H1 (cell line): ENCODE measurements at regions not wholly inside any gene's neighbourhood (a gene's known extent, or its start where the extent isn't known, plus 50 kb on each side); places are given as distances from the start of the nearest gene placed in this dataset.
A peak's percentile ranks its signal among the peaks of the same experiment; 100 is the strongest.

Experiments
- CTCF ChIA-PET: fragments of 300-600 bp; sonication (Branson Sonifier 250); formaldehyde crosslinking; loops from one replicate; lab custom pipeline; 2021; ENCODE audit not compliant: partially characterized antibody; lab: Charles Lee
- POLR2A ChIA-PET: fragments of 300-600 bp; sonication (Branson Sonifier 250); formaldehyde crosslinking; loops from one replicate; lab custom pipeline; 2021; ENCODE audit warnings: inconsistent platforms; ENCODE audit not compliant: partially characterized antibody; lab: Charles Lee
- DNase-seq, 2 experiments: peaks; one replicate each; pipeline versions ENCODE4 v3.0.0 to v3.0.0-alpha.2; 2010 to 2022; ENCODE audit warnings: low spot score in 2 of 2, low read depth in 1 of 2, mixed read lengths in 1 of 2
- FAIRE-seq: peaks from 2 replicates; lab custom pipeline; 2011; peaks lifted over from hg19 to GRCh38; lab: Jason Lieb, UNC
- H2AFZ ChIP-seq: 2 replicates; pipeline ENCODE4 v1.8.1; 2012; ENCODE audit warnings: low read length, inconsistent platforms
- H2AK5ac ChIP-seq: 2 replicates; pipeline ENCODE4 v1.6.1; 2013; ENCODE audit warnings: low read depth, low read length
- H2BK120ac ChIP-seq: replicated peaks from 2 replicates; pipeline ENCODE3; 2013; ENCODE audit warnings: low read depth, low read length, inconsistent platforms
- H2BK12ac ChIP-seq: 2 replicates; pipeline ENCODE4 v1.6.1; 2013; ENCODE audit warnings: low read depth, low read length
- H2BK15ac ChIP-seq: 2 replicates; pipeline ENCODE4 v1.6.1; 2013; ENCODE audit warnings: low read length
- H2BK20ac ChIP-seq: 2 replicates; pipeline ENCODE4 v1.6.1; 2013; ENCODE audit warnings: low read length
- H2BK5ac ChIP-seq: 2 replicates; pipeline ENCODE4 v1.6.1; 2013; ENCODE audit warnings: low read depth, low read length
- H3K14ac ChIP-seq: 2 replicates; pipeline ENCODE4 v1.6.1; 2013; ENCODE audit warnings: inconsistent platforms; ENCODE audit not compliant: insufficient read length
- H3K18ac ChIP-seq: 2 replicates; pipeline ENCODE4 v1.6.1; 2013; ENCODE audit warnings: low read length; ENCODE audit errors: extremely low read depth
- H3K23ac ChIP-seq: 2 replicates; pipeline ENCODE4 v1.6.1; 2013; ENCODE audit warnings: inconsistent platforms; ENCODE audit not compliant: insufficient read length
- H3K23me2 ChIP-seq: 2 replicates; pipeline ENCODE4 v1.6.1; 2013; ENCODE audit warnings: low read depth, low read length
- H3K27ac ChIP-seq: 2 replicates; pipeline ENCODE4 v1.6.1; 2011; ENCODE audit warnings: low read depth, low read length, inconsistent platforms
- H3K27me3 ChIP-seq, 4 experiments: replicated peaks in 1 of 4; 1 replicate in 1 of 4; 2 replicates in 3 of 4; pipeline versions ENCODE4 v1.6.1 to v1.8.1; 2011 to 2013; ENCODE audit warnings: low read length in 3 of 4, mild to moderate bottlenecking in 3 of 4, inconsistent platforms in 2 of 4, mixed read lengths in 2 of 4, moderate library complexity in 1 of 4; ENCODE audit not compliant: control insufficient read depth in 3 of 4, insufficient read depth in 3 of 4; ENCODE audit errors: extremely low read depth in 1 of 4
- H3K36me3 ChIP-seq, 4 experiments: 2 replicates each; pipeline versions ENCODE4 v1.6.1 to v1.8.1; 2011 to 2013; ENCODE audit warnings: mild to moderate bottlenecking in 4 of 4, low read length in 3 of 4, moderate library complexity in 2 of 4, control low read depth in 1 of 4, inconsistent platforms in 1 of 4; ENCODE audit not compliant: insufficient read depth in 4 of 4, control insufficient read depth in 2 of 4
- H3K4ac ChIP-seq: replicated peaks from 2 replicates; pipeline ENCODE3; 2013; ENCODE audit warnings: low read length, low read depth, mixed read lengths, inconsistent platforms; ENCODE audit not compliant: insufficient read length
- H3K4me1 ChIP-seq, 4 experiments: replicated peaks in 1 of 4; 1 replicate in 1 of 4; 2 replicates in 3 of 4; pipeline versions ENCODE4 v1.6.1 to v1.8.1; 2011 to 2013; ENCODE audit warnings: low read length in 3 of 4, inconsistent platforms in 2 of 4, mixed read lengths in 1 of 4; ENCODE audit not compliant: insufficient read depth in 4 of 4, control insufficient read depth in 3 of 4
- H3K4me2 ChIP-seq, 2 experiments: 2 replicates each; pipeline versions ENCODE4 v1.6.1 to v1.8.1; 2011 to 2013; ENCODE audit warnings: low read depth in 2 of 2, low read length in 2 of 2, control low read depth in 1 of 2, inconsistent platforms in 1 of 2, mild to moderate bottlenecking in 1 of 2; ENCODE audit not compliant: insufficient read depth in 1 of 2
- H3K4me3 ChIP-seq, 4 experiments: fragments of 200-600, 300-600 bp in 1 of 4; sonication (generic), shearing (Covaris generic), sonication (Bioruptor Twin) in 1 of 4; 2 replicates each; pipeline versions ENCODE4 v1.5.1 to v1.8.1; 2011 to 2016; ENCODE audit warnings: low read length in 4 of 4, low read depth in 3 of 4, control low read depth in 2 of 4, inconsistent platforms in 2 of 4, mild to moderate bottlenecking in 2 of 4, mixed read lengths in 1 of 4, moderate library complexity in 1 of 4; ENCODE audit not compliant: insufficient read depth in 2 of 4; ENCODE audit errors: extremely low read depth in 1 of 4
- H3K56ac ChIP-seq: replicated peaks from 2 replicates; pipeline ENCODE3; 2013; ENCODE audit warnings: low read depth, mild to moderate bottlenecking, mixed read lengths, low read length, inconsistent platforms; ENCODE audit not compliant: insufficient read length
- H3K79me1 ChIP-seq: 2 replicates; pipeline ENCODE4 v1.6.1; 2013; ENCODE audit warnings: low read depth, low read length, control low read depth
- H3K79me2 ChIP-seq, 2 experiments: 2 replicates each; pipeline versions ENCODE4 v1.6.1 to v1.8.1; 2012 to 2013; ENCODE audit warnings: low read length in 2 of 2, mild to moderate bottlenecking in 2 of 2, inconsistent platforms in 1 of 2; ENCODE audit not compliant: insufficient read depth in 2 of 2, control insufficient read depth in 1 of 2
- H3K9ac ChIP-seq, 4 experiments: replicated peaks in 1 of 4; 1 replicate in 1 of 4; 2 replicates in 3 of 4; pipeline versions ENCODE4 v1.6.1 to v1.8.1; 2011 to 2013; ENCODE audit warnings: low read depth in 3 of 4, low read length in 3 of 4, control low read depth in 2 of 4, mild to moderate bottlenecking in 2 of 4, moderate library complexity in 2 of 4, inconsistent platforms in 1 of 4; ENCODE audit errors: extremely low read depth in 1 of 4
- H3K9me3 ChIP-seq, 2 experiments: 2 replicates each; pipeline versions ENCODE4 v1.6.1 to v1.8.1; 2012 to 2013; ENCODE audit warnings: mild to moderate bottlenecking in 2 of 2, moderate library complexity in 2 of 2, control low read depth in 1 of 2, inconsistent platforms in 1 of 2, low read depth in 1 of 2, low read length in 1 of 2, mixed read lengths in 1 of 2; ENCODE audit not compliant: insufficient read depth in 2 of 2
- H4K20me1 ChIP-seq, 2 experiments: replicated peaks in 1 of 2; 2 replicates each; pipeline versions ENCODE3 to v1.8.1; 2011 to 2013; ENCODE audit warnings: inconsistent platforms in 2 of 2, low read length in 2 of 2, mild to moderate bottlenecking in 1 of 2; ENCODE audit not compliant: insufficient read depth in 2 of 2, control insufficient read depth in 1 of 2
- H4K5ac ChIP-seq: 2 replicates; pipeline ENCODE4 v1.6.1; 2013; ENCODE audit warnings: low read length, low read depth, mixed read lengths, inconsistent platforms; ENCODE audit not compliant: insufficient read length
- H4K8ac ChIP-seq: 2 replicates; pipeline ENCODE4 v1.8.0; 2013; ENCODE audit warnings: mild to moderate bottlenecking, moderate library complexity, low read length, inconsistent platforms; ENCODE audit not compliant: insufficient read depth; ENCODE audit errors: extremely low read depth
- H4K91ac ChIP-seq: replicated peaks from 2 replicates; pipeline ENCODE3; 2013; ENCODE audit warnings: low read length, mixed read lengths, inconsistent platforms; ENCODE audit not compliant: insufficient read length
- CBX8 ChIP-seq: fragments of 300-800, 300-1000 bp; sonication (generic); IDR thresholded peaks from 2 replicates; pipeline ENCODE4 v1.7.1; 2016; ENCODE audit warnings: low read depth, low read length, borderline replicate concordance
- CTCF ChIP-seq, 3 experiments: IDR thresholded peaks; 1 replicate in 2 of 3; 2 replicates in 1 of 3; pipeline versions ENCODE4 v1.5.1 to v1.6.1; 2011; ENCODE audit warnings: low read length in 3 of 3, mild to moderate bottlenecking in 3 of 3, inconsistent platforms in 2 of 3, low read depth in 1 of 3, moderate library complexity in 1 of 3; ENCODE audit not compliant: insufficient read depth in 1 of 3; ENCODE audit errors: control extremely low read depth in 1 of 3
- MAX ChIP-seq: IDR thresholded peaks from 2 replicates; pipeline ENCODE4 v1.6.1; 2012; ENCODE audit warnings: inconsistent platforms
- RAD21 ChIP-seq, 2 experiments: IDR thresholded peaks in 1 of 2; conservative IDR thresholded peaks in 1 of 2; 2 replicates each; pipeline ENCODE4 v1.6.1; 2011; ENCODE audit warnings: low read depth in 2 of 2, low read length in 2 of 2, improper control_type of control experiment in 1 of 2, inconsistent platforms in 1 of 2, mild to moderate bottlenecking in 1 of 2, moderate library complexity in 1 of 2
- SIX5 ChIP-seq: IDR thresholded peaks from 2 replicates; pipeline ENCODE4 v1.6.1; 2011; ENCODE audit warnings: mild to moderate bottlenecking, low read depth, low read length
- SUZ12 ChIP-seq: fragments of 200-600 bp; sonication (generic); IDR thresholded peaks from 2 replicates; pipeline ENCODE4 v1.6.1; 2012; ENCODE audit warnings: mild to moderate bottlenecking, inconsistent platforms, low read length, moderate library complexity, mixed read lengths
- TEAD4 ChIP-seq: IDR thresholded peaks from 2 replicates; pipeline ENCODE4 v1.6.1; 2012; ENCODE audit warnings: low read depth, low read length, inconsistent platforms, mixed read lengths
- YY1 ChIP-seq: IDR thresholded peaks from 2 replicates; pipeline ENCODE4 v1.6.1; 2011; ENCODE audit warnings: low read depth, mild to moderate bottlenecking, low read length
- WGBS, 2 experiments: shearing (Covaris generic) in 1 of 2; methylation state at CpG; one replicate each; pipeline versions ENCODE4 v1.1.6 to v1.1.7; 2013 to 2015; ENCODE audit warnings: low lambda C conversion rate in 2 of 2, mixed read lengths in 2 of 2, inconsistent platforms in 1 of 2, low coverage in 1 of 2, missing lambda C conversion rate in 1 of 2; ENCODE audit not compliant: insufficient replicate concordance in 2 of 2, insufficient coverage in 1 of 2, insufficient read length in 1 of 2; ENCODE audit errors: extremely low coverage in 1 of 2, missing lambda C conversion rate in 1 of 2; 5-methylcytosine and 5-hydroxymethylcytosine counted together

- Histone ChIP-seq H3K79me2 (no peaks in the 10 kb centered on the region), H2BK5ac (no peak overlapping the region), H3K14ac (no peak overlapping the region), H3K18ac (no peak overlapping the region; the same call in 1 of the 2 replicates), H3K27ac (no peak overlapping the region), H3K79me1 (no peaks in the 10 kb centered on the region), H2BK15ac (no peak overlapping the region), H4K20me1 (no peaks in the 10 kb centered on the region), H3K27me3 (no peaks in the 10 kb centered on the region), H4K5ac (peak overlapping the region; percentile 94), H3K4me2 (peak overlapping the region in 1 of 2 experiments; percentile 55; a peak in 3 of 4 replicates), H3K4me3 (no peak overlapping the region; a peak in 1 of 8 replicates), H4K91ac (no peak overlapping the region), H3K56ac (no peak overlapping the region), H2AK5ac (no peak overlapping the region), H3K23ac (no peak overlapping the region), H3K9ac (no peak overlapping the region), H2BK12ac (no peak overlapping the region), H2BK20ac (no peak overlapping the region), H3K4ac (no peak overlapping the region), H4K8ac (no peak overlapping the region), H3K36me3 (no peaks in the 10 kb centered on the region), H3K23me2 (no peaks in the 10 kb centered on the region; the same call in 1 of the 2 replicates), H2BK120ac (no peak overlapping the region), H3K4me1 (no peaks in the 10 kb centered on the region; a peak in 1 of 7 replicates), H3K9me3 (no peaks in the 10 kb centered on the region), H2AFZ (peak overlapping the region; percentile 76)
- DNase-seq (peak; percentile 23 to 55), FAIRE-seq (peak; percentile 60)
- 11% methylated on average over 7 of the region's 7 CpGs; no CpG with 5 or more reads in 1 of the 2 experiments for WGBS, 2 experiments
- POLR2A ChIA-PET, result no interaction called here
- CTCF ChIA-PET, result interaction anchor here (0.6 to 5.0 kb wide), 10 partner anchors 11 to 774 kb away, joined by 3 to 30 read pairs (median 4); no protein-coding TSS in a partner anchor
- TF ChIP-seq SUZ12 (no peak), RAD21 (IDR thresholded peaks at IDR 0.05 in 1 of 2, conservative IDR thresholded peaks at IDR 0.05 in 1 of 2; ENCODE audit: low read depth in 2 of 2, low read length in 2 of 2) (peak; percentile 91 to 92), CBX8 (no peak), CTCF (IDR thresholded peaks at IDR 0.05; ENCODE audit: control extremely low read depth in 1 of 3, insufficient read depth in 1 of 3, low read depth in 1 of 3, low read length in 3 of 3) (peak in 2 of 3 experiments; percentile 68 to 75; a peak in 3 of 4 replicates), SIX5 (no peak), TEAD4 (no peak), YY1 (peak; percentile 79), MAX (0 out of 2 replicates have a peak, but pooled peaks have one; percentile 14)
Observed at GRCh38 chr4:157978680-157979361, 194.0 kb downstream of the GASK1B start.
